Trophoblast cell (in vitro differentiated cells and primary cell): ENCODE measurements at regions not wholly inside any gene's neighbourhood (a gene's known extent, or its start where the extent isn't known, plus 50 kb on each side); places are given as distances from the start of the nearest gene placed in this dataset.

Source experiments
- DNase-seq, 2 donors: peaks; one replicate each; pipeline ENCODE4 v3.0.0-alpha.2; 2016
- H2AFZ ChIP-seq: 2 replicates; pipeline ENCODE4 v1.6.1; 2013; ENCODE audit warnings: low read length, moderate library complexity, mild to moderate bottlenecking; ENCODE audit not compliant: insufficient read depth, poor library complexity
- H2AK5ac ChIP-seq: 2 replicates; pipeline ENCODE4 v1.6.1; 2013; ENCODE audit warnings: mild to moderate bottlenecking, low read length
- H2BK120ac ChIP-seq: 2 replicates; pipeline ENCODE4 v1.6.1; 2013; ENCODE audit warnings: low read length, mild to moderate bottlenecking, moderate library complexity; ENCODE audit not compliant: insufficient read depth, poor library complexity
- H2BK12ac ChIP-seq: 2 replicates; pipeline ENCODE4 v1.6.1; 2013; ENCODE audit warnings: mild to moderate bottlenecking, low read length, moderate library complexity
- H2BK5ac ChIP-seq: 2 replicates; pipeline ENCODE4 v1.6.1; 2013; ENCODE audit warnings: low read length, low read depth, moderate library complexity, mild to moderate bottlenecking; ENCODE audit not compliant: poor library complexity
- H3K14ac ChIP-seq: 2 replicates; pipeline ENCODE4 v1.6.1; 2013; ENCODE audit warnings: mild to moderate bottlenecking, low read length
- H3K18ac ChIP-seq: 2 replicates; pipeline ENCODE4 v1.6.1; 2013; ENCODE audit warnings: mild to moderate bottlenecking, low read length
- H3K23ac ChIP-seq: 2 replicates; pipeline ENCODE4 v1.6.1; 2013; ENCODE audit warnings: low read length
- H3K27ac ChIP-seq: 2 replicates; pipeline ENCODE4 v1.5.1; 2013; ENCODE audit warnings: low read depth, mild to moderate bottlenecking, inconsistent platforms, low read length, moderate library complexity
- H3K27me3 ChIP-seq: 2 replicates; pipeline ENCODE4 v1.6.1; 2013; ENCODE audit warnings: inconsistent platforms, mild to moderate bottlenecking, low read length, moderate library complexity; ENCODE audit not compliant: insufficient read depth
- H3K36me3 ChIP-seq, 2 experiments: 1 replicate in 1 of 2; 2 replicates in 1 of 2; pipeline ENCODE4 v1.6.1; 2013; ENCODE audit warnings: low read length in 2 of 2, mild to moderate bottlenecking in 2 of 2, moderate library complexity in 1 of 2; ENCODE audit not compliant: insufficient read depth in 2 of 2, control insufficient read depth in 1 of 2
- H3K4ac ChIP-seq: 2 replicates; pipeline ENCODE4 v1.6.1; 2013; ENCODE audit warnings: low read depth, mild to moderate bottlenecking, low read length, moderate library complexity
- H3K4me1 ChIP-seq, 2 experiments: 1 replicate in 1 of 2; 2 replicates in 1 of 2; pipeline ENCODE4 v1.6.1; 2013; ENCODE audit warnings: low read length in 2 of 2, mild to moderate bottlenecking in 2 of 2, moderate library complexity in 1 of 2; ENCODE audit not compliant: insufficient read depth in 2 of 2, control insufficient read depth in 1 of 2
- H3K4me2 ChIP-seq: 2 replicates; pipeline ENCODE4 v1.6.1; 2013; ENCODE audit warnings: inconsistent platforms, mild to moderate bottlenecking, low read length, moderate library complexity
- H3K4me3 ChIP-seq: 2 replicates; pipeline ENCODE4 v1.5.1; 2013; ENCODE audit warnings: mild to moderate bottlenecking, low read depth, low read length, inconsistent platforms
- H3K79me1 ChIP-seq: one replicate; pipeline ENCODE4 v1.6.1; 2013; ENCODE audit warnings: low read length
- H3K79me2 ChIP-seq: 2 replicates; pipeline ENCODE4 v1.6.1; 2013; ENCODE audit warnings: low read length, mild to moderate bottlenecking; ENCODE audit not compliant: control insufficient read depth, insufficient read depth, poor library complexity
- H3K9ac ChIP-seq: 2 replicates; pipeline ENCODE4 v1.6.1; 2013; ENCODE audit warnings: mild to moderate bottlenecking, low read length
- H3K9me3 ChIP-seq: 2 replicates; pipeline ENCODE4 v1.6.1; 2013; ENCODE audit warnings: low read depth, mild to moderate bottlenecking, control low read depth, inconsistent platforms, low read length; ENCODE audit not compliant: insufficient read depth
- H4K12ac ChIP-seq: 2 replicates; pipeline ENCODE4 v1.6.1; 2013; ENCODE audit warnings: low read depth, mild to moderate bottlenecking, low read length, moderate library complexity
- H4K8ac ChIP-seq: 2 replicates; pipeline ENCODE4 v1.6.1; 2013; ENCODE audit warnings: low read depth, mild to moderate bottlenecking, low read length, moderate library complexity
- H4K91ac ChIP-seq: one replicate; pipeline ENCODE4 v1.6.1; 2013; ENCODE audit warnings: low read depth, mild to moderate bottlenecking, low read length, moderate library complexity
- WGBS: extraction: QIAGEN DNeasy Blood & Tissue Kit; methylation state at CpG from one replicate; pipeline ENCODE4 v1.1.7; 2013; ENCODE audit warnings: missing lambda C conversion rate; ENCODE audit not compliant: insufficient read length, insufficient coverage; ENCODE audit errors: extremely low coverage; 5-methylcytosine and 5-hydroxymethylcytosine counted together

DNA sequence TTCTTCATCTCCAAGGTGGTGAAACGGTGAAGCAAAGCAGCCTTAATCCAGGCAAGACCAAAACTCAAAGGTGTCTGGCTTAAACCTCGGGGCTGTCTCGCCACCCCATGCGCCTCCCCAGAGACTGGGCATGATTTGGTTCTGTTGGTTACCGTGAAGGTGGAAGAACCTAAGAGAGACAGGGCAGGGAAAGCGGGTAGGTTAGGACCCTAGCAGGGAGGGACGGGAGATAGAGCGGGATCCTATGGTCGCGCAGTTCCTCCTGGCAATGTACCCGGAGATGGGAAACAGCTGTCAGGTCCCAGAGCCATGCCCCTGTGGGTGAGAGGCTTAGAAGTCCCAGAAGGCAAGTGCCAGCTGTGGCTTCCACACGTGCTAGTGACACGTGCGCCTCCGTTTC, 418.3 kb upstream of the IRX1 start:
- WGBS, result no CpG with 5 or more reads among the region's 15 CpGs
- H3K23ac ChIP-seq, result no peak overlapping the region
- peaks cover 3% of the 10 kb centered on the region for H3K9me3 ChIP-seq
- no peaks in the 10 kb centered on the region for H3K27me3 ChIP-seq
- no peak overlapping the region for H2BK5ac ChIP-seq
- no peak overlapping the region for H3K4me3 ChIP-seq
- no peaks in the 10 kb centered on the region for H3K79me1 ChIP-seq
- no peaks in the 10 kb centered on the region for H3K4me1 ChIP-seq
- no peak overlapping the region for H2BK12ac ChIP-seq
- H2AFZ ChIP-seq, result no peak overlapping the region
- H3K14ac ChIP-seq, result no peak overlapping the region
- H3K27ac ChIP-seq, result no peak overlapping the region
- DNase-seq, result no peak
- no peak overlapping the region for H4K8ac ChIP-seq
- H3K4ac ChIP-seq, result no peak overlapping the region
- no peak overlapping the region for H3K4me2 ChIP-seq
- H2BK120ac ChIP-seq, result no peak overlapping the region
- no peak overlapping the region for H3K18ac ChIP-seq
- H3K79me2 ChIP-seq, result no peaks in the 10 kb centered on the region
- H4K12ac ChIP-seq, result no peak overlapping the region
- no peak overlapping the region for H4K91ac ChIP-seq
- no peaks in the 10 kb centered on the region for H3K36me3 ChIP-seq
- H2AK5ac ChIP-seq, result no peak overlapping the region
- H3K9ac ChIP-seq, result no peak overlapping the region

DNA sequence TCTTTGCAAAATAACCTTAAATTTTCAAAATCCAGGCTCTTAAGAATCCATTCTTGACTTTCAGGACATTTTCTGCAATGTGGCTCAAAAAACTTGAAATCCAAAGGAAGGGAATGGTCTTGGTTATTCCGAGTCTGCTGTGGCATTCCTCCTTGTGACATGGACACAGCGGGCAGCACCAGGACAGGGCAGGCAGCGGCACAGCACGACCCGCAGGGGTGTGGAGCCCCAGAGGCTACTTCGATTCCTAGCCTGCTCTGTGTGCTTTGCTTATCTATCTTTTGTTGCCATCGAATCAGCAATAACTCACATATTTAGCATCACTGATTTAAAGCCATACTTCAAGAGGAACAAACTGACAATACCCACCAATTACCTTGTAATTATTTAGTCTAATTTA, 420.2 kb upstream of the IRX1 start:
- H2BK120ac ChIP-seq, result no peak overlapping the region
- no peaks in the 10 kb centered on the region for H3K79me1 ChIP-seq
- no peaks in the 10 kb centered on the region for H3K79me2 ChIP-seq
- no peak overlapping the region for H3K4me2 ChIP-seq
- peaks cover 3% of the 10 kb centered on the region for H3K9me3 ChIP-seq
- no peak for DNase-seq
- H3K23ac ChIP-seq, result no peak overlapping the region
- H4K8ac ChIP-seq, result no peak overlapping the region
- H3K4ac ChIP-seq, result no peak overlapping the region
- no peaks in the 10 kb centered on the region for H3K27me3 ChIP-seq
- no peak overlapping the region for H2AK5ac ChIP-seq
- no peak overlapping the region for H3K4me3 ChIP-seq
- WGBS, result no CpG with 5 or more reads among the region's 7 CpGs
- H4K12ac ChIP-seq, result no peak overlapping the region
- H3K27ac ChIP-seq, result no peak overlapping the region
- H3K9ac ChIP-seq, result no peak overlapping the region
- H2BK5ac ChIP-seq, result no peak overlapping the region
- no peak overlapping the region for H2AFZ ChIP-seq
- no peak overlapping the region for H4K91ac ChIP-seq
- H3K18ac ChIP-seq, result no peak overlapping the region
- no peaks in the 10 kb centered on the region for H3K4me1 ChIP-seq
- H3K14ac ChIP-seq, result no peak overlapping the region
- no peak overlapping the region for H2BK12ac ChIP-seq
- H3K36me3 ChIP-seq, result no peaks in the 10 kb centered on the region

DNA sequence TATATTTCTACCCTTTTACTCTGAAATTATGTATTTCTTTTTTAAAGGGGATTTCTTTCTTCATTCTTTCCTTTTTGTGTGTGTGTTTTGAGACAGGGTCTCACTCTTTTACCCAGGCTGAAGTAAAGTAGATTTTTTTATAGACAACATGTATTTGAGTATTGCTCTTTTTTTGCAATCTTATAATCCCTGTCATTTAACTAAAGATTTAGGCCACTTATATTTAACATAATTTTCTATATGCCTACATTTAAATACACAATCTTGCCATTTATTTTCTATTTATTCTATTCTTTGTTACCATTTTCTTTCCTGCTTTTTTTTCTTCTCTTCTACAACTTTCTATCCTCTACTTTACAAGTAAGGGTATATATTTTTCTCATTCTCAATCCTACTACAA, 416.0 kb upstream of the IRX2 start:
- Histone ChIP-seq H4K12ac (no peak overlapping the region), H3K79me2 (no peaks in the 10 kb centered on the region), H3K9me3 (peaks cover 4% of the 10 kb centered on the region), H2BK12ac (no peak overlapping the region), H3K27ac (no peak overlapping the region), H3K4me2 (no peak overlapping the region), H3K27me3 (no peaks in the 10 kb centered on the region), H4K8ac (no peak overlapping the region), H3K4me3 (no peak overlapping the region), H3K4ac (no peak overlapping the region), H2BK5ac (no peak overlapping the region), H3K9ac (no peak overlapping the region), H3K18ac (no peak overlapping the region), H3K36me3 (no peaks in the 10 kb centered on the region), H2AFZ (no peak overlapping the region), H2AK5ac (no peak overlapping the region), H3K23ac (no peak overlapping the region), H2BK120ac (no peak overlapping the region), H3K4me1 (no peaks in the 10 kb centered on the region), H3K79me1 (no peaks in the 10 kb centered on the region), H3K14ac (no peak overlapping the region), H4K91ac (no peak overlapping the region)
- no peak for DNase-seq

DNA sequence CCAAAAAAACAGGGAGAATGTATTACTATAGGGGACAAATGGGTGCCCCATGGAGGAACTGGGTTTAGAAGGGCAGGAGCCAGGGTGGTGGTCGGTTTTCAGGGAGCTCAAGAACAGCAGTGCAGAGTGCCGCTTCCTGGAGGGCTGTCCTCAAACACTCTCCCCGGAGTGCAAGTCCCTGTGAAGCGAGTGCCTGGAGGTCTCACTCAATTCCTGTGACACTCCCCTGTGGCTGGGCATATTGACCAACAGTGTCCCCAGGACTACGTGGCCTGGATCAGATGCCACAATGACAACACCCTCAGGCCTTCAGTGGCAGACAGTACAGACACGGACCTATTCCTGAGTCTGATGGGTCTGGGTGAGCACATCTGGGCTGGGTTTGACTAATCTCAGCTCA, 412.1 kb upstream of the IRX2 start:
- Histone ChIP-seq H4K91ac (no peak overlapping the region), H3K23ac (no peak overlapping the region), H3K4me3 (no peak overlapping the region), H3K9me3 (peaks cover 4% of the 10 kb centered on the region), H3K18ac (no peak overlapping the region), H2BK12ac (no peak overlapping the region), H3K4me2 (no peak overlapping the region), H3K27me3 (no peaks in the 10 kb centered on the region), H3K79me1 (no peaks in the 10 kb centered on the region), H3K9ac (no peak overlapping the region), H3K36me3 (no peaks in the 10 kb centered on the region), H3K14ac (no peak overlapping the region), H2AK5ac (no peak overlapping the region), H3K4ac (no peak overlapping the region), H4K8ac (no peak overlapping the region), H3K27ac (no peak overlapping the region), H4K12ac (no peak overlapping the region), H2BK120ac (no peak overlapping the region), H2BK5ac (no peak overlapping the region), H2AFZ (no peak overlapping the region), H3K4me1 (no peaks in the 10 kb centered on the region), H3K79me2 (no peaks in the 10 kb centered on the region)
- no CpG with 5 or more reads among the region's 6 CpGs for WGBS
- DNase-seq, result no peak

DNA sequence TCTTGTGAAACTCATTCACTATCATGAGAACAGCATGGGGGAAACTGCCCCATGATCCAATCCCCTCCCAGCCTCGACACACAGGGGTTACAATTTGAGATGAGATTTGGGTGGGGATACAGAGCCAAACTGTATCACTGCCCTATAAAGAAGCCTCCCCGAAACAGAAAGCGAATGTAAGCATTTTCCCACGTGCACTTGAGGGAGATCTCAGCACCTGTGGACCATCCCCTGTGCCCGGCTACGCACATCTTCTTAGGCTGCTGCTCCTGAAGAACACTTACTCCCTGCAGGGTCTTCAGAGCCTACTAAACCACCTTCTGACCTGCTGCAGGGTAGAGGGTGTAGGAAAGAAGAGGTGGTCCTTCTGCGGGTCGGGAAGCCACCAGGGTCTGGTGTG, 410.2 kb upstream of the IRX2 start:
- H3K36me3 ChIP-seq, result no peaks in the 10 kb centered on the region
- H3K18ac ChIP-seq, result no peak overlapping the region
- no peak overlapping the region for H2BK120ac ChIP-seq
- H4K91ac ChIP-seq, result no peak overlapping the region
- H3K23ac ChIP-seq, result no peak overlapping the region
- H2AFZ ChIP-seq, result no peak overlapping the region
- H3K14ac ChIP-seq, result no peak overlapping the region
- H2BK12ac ChIP-seq, result no peak overlapping the region
- no peak overlapping the region for H2BK5ac ChIP-seq
- no peaks in the 10 kb centered on the region for H3K79me2 ChIP-seq
- H3K4me2 ChIP-seq, result no peak overlapping the region
- H3K9ac ChIP-seq, result no peak overlapping the region
- H3K27me3 ChIP-seq, result no peaks in the 10 kb centered on the region
- no peaks in the 10 kb centered on the region for H3K79me1 ChIP-seq
- peaks cover 4% of the 10 kb centered on the region for H3K9me3 ChIP-seq
- no peak overlapping the region for H4K12ac ChIP-seq
- H4K8ac ChIP-seq, result no peak overlapping the region
- no peaks in the 10 kb centered on the region for H3K4me1 ChIP-seq
- DNase-seq, result no peak
- no peak overlapping the region for H2AK5ac ChIP-seq
- no peak overlapping the region for H3K4me3 ChIP-seq
- H3K27ac ChIP-seq, result no peak overlapping the region
- no CpG with 5 or more reads among the region's 8 CpGs for WGBS
- H3K4ac ChIP-seq, result no peak overlapping the region
